A549 (cell line): ENCODE measurements at regions not wholly inside any gene's neighbourhood (a gene's known extent, or its start where the extent isn't known, plus 50 kb on each side); places are given as distances from the start of the nearest gene placed in this dataset.
A peak's percentile ranks its signal among the peaks of the same experiment; 100 is the strongest.
"Not testable (repeated sequence)": the region's sequence is repeated elsewhere in the genome, so short reads cannot be mapped to it uniquely, and the experiment has no call there.

Experiments used
- ATAC-seq, 2 experiments: fragments of 200-7000 bp in 1 of 2; fragments of >200 bp in 1 of 2; cut with Nextera tagmentation in 1 of 2; cut with Tn5 transposase in 1 of 2; 3 replicates each; pipeline versions ENCODE4 v1.8.0 to v1.9.1; 2018 to 2020; ENCODE audit warnings: mild to moderate bottlenecking in 1 of 2, moderate library complexity in 1 of 2
- CTCF ChIA-PET: fragments of 300-600 bp; sonication (Branson Sonifier 250); formaldehyde crosslinking; extraction: SDS; loops from one replicate; lab custom pipeline; 2021; ENCODE audit warnings: antibody characterized with exemption, inconsistent platforms; lab: Yijun Ruan, JAX
- POLR2A ChIA-PET: fragments of 350-600 bp; formaldehyde crosslinking; extraction: SDS; loops from one replicate; lab custom pipeline; 2021; ENCODE audit warnings: antibody characterized with exemption, inconsistent platforms; lab: Yijun Ruan, JAX
- DNase-seq, 2 experiments: peaks; one replicate each; pipeline versions ENCODE4 v3.0.0 to v3.0.0-alpha.2; 2011 to 2016; ENCODE audit warnings: low read depth in 1 of 2, low spot score in 1 of 2
- FAIRE-seq: peaks from 2 replicates; lab custom pipeline; 2011; peaks lifted over from hg19 to GRCh38; lab: Jason Lieb, UNC
- H3K27ac ChIP-seq, 2 experiments: fragments of >200 bp; sonication (Bioruptor Twin); formaldehyde crosslinking; 3 replicates each; pipeline ENCODE4 v1.5.1; 2016 to 2017
- H3K4me1 ChIP-seq: fragments of >200 bp; sonication (Bioruptor Twin); formaldehyde crosslinking; 3 replicates; pipeline ENCODE4 v1.6.1; 2016
- H3K4me2 ChIP-seq: fragments of >200 bp; sonication (Bioruptor Twin); formaldehyde crosslinking; 3 replicates; pipeline ENCODE4 v1.6.1; 2016
- H3K4me3 ChIP-seq: fragments of >200 bp; sonication (Bioruptor Twin); formaldehyde crosslinking; 3 replicates; pipeline ENCODE4 v1.5.1; 2016
- H3K9me3 ChIP-seq: fragments of >200 bp; sonication (Bioruptor Twin); formaldehyde crosslinking; 3 replicates; pipeline ENCODE4 v1.6.1; 2016
- CBX8 ChIP-seq: fragments of 200-600 bp; sonication (generic); IDR thresholded peaks from 2 replicates; pipeline ENCODE4 v1.6.1; 2016
- EHF ChIP-seq: fragments of 250-450 bp; sonication (Bioruptor Pico); IDR thresholded peaks from 2 replicates; pipeline ENCODE4 v1.5.0; 2020; ENCODE audit warnings: mild to moderate bottlenecking
- FOSB ChIP-seq: fragments of 250-450 bp; sonication (Bioruptor Pico); IDR thresholded peaks from 2 replicates; pipeline ENCODE4 v1.5.0; 2020; ENCODE audit warnings: mild to moderate bottlenecking, moderate library complexity
- FOXS1 ChIP-seq: fragments of 250-450 bp; sonication (Bioruptor Pico); IDR thresholded peaks from 2 replicates; pipeline ENCODE4 v1.5.0; 2020; ENCODE audit warnings: mild to moderate bottlenecking, moderate library complexity
- HES2 ChIP-seq: fragments of >200 bp; sonication (Bioruptor Twin); formaldehyde crosslinking; IDR thresholded peaks from 2 replicates; pipeline ENCODE4 v1.6.1; 2016
- MAFK ChIP-seq: fragments of 450-650 bp; IDR thresholded peaks from 2 replicates; pipeline ENCODE4 v1.6.1; 2014; ENCODE audit not compliant: partially characterized antibody
- NFE2L2 ChIP-seq: fragments of 150-350 bp; conservative IDR thresholded peaks from 2 replicates; pipeline ENCODE4 v1.6.1; 2014; ENCODE audit warnings: low read length
- PHF8 ChIP-seq: fragments of 200-600 bp; sonication (generic); IDR thresholded peaks from 2 replicates; pipeline ENCODE4 v1.6.1; 2016; ENCODE audit warnings: low read depth, mild to moderate bottlenecking, antibody characterized with exemption, moderate library complexity, borderline replicate concordance
- POLR2AphosphoS2 ChIP-seq: conservative IDR thresholded peaks from 2 replicates; pipeline ENCODE4 v1.6.1; 2012; ENCODE audit warnings: low read length, improper control_type of control experiment, inconsistent platforms
- SREBF2 ChIP-seq: fragments of 450-650 bp; IDR thresholded peaks from 2 replicates; pipeline ENCODE4 v1.6.1; 2014; ENCODE audit warnings: mild to moderate bottlenecking, moderate library complexity
- ZC3H11A ChIP-seq: fragments of 450-650 bp; IDR thresholded peaks from 2 replicates; pipeline ENCODE4 v1.6.1; 2014; ENCODE audit warnings: antibody characterized with exemption, mild to moderate bottlenecking
- ZFP36 ChIP-seq: fragments of 450-650 bp; IDR thresholded peaks from 2 replicates; pipeline ENCODE4 v1.6.1; 2014; ENCODE audit warnings: borderline replicate concordance; ENCODE audit not compliant: partially characterized antibody
- WGBS: methylation state at CpG from one replicate; pipeline ENCODE4 v1.1.6; 2017; ENCODE audit errors: missing lambda C conversion rate; 5-methylcytosine and 5-hydroxymethylcytosine counted together
- TF ChIP-seq, protein P1 (sequence below): fragments of 250-450 bp; sonication (Bioruptor Pico); IDR thresholded peaks from 2 replicates; pipeline ENCODE4 v1.5.0; 2021; ENCODE audit warnings: mild to moderate bottlenecking, moderate library complexity, borderline replicate concordance
- TF ChIP-seq, protein P2 (sequence below): fragments of >200 bp; sonication (Bioruptor Twin); formaldehyde crosslinking; IDR thresholded peaks from 3 replicates; pipeline ENCODE4 v1.5.1; 2016

DNA sequence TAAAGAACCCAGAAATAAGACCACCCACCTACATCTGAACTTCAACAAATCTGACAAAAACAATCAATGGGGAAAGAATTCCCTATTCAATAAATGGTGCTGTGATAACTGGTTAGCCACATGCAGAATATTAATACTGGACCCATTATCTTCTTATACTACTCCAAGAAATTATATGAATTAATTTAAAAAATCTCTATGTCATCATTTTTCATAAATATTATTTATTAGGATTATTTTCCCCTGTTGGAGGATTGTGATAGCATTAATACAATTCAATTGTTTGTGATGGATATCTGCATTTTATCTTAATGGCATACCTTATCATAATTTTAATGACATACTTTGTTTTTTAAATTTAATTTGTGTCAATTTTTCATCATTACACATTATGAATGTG is 682.2 kb upstream of the CTNND2 start:
- FAIRE-seq (no peak), ATAC-seq (no peak), DNase-seq (no peak)
- Histone ChIP-seq H3K4me3 (no peak overlapping the region), H3K9me3 (no peaks in the 10 kb centered on the region), H3K27ac (no peak overlapping the region), H3K4me2 (no peak overlapping the region), H3K4me1 (no peaks in the 10 kb centered on the region)
- POLR2A ChIA-PET = no interaction called here
- TF ChIP-seq MAFK (peak; percentile 31), NFE2L2 (no peak), FOXS1 (no peak), FOSB (no peak), ZFP36 (no peak)
- TF ChIP-seq, protein P1, sequence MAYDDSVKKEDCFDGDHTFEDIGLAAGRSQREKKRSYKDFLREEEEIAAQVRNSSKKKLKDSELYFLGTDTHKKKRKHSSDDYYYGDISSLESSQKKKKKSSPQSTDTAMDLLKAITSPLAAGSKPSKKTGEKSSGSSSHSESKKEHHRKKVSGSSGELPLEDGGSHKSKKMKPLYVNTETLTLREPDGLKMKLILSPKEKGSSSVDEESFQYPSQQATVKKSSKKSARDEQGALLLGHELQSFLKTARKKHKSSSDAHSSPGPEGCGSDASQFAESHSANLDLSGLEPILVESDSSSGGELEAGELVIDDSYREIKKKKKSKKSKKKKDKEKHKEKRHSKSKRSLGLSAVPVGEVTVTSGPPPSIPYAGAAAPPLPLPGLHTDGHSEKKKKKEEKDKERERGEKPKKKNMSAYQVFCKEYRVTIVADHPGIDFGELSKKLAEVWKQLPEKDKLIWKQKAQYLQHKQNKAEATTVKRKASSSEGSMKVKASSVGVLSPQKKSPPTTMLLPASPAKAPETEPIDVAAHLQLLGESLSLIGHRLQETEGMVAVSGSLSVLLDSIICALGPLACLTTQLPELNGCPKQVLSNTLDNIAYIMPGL = no peak
- CTCF ChIA-PET = no interaction called here

GRCh38 chr5:12578803-12579202 is 674.6 kb upstream of the CTNND2 start:
- CTCF ChIA-PET = interaction anchor here (0.7 kb wide), 1 partner anchor 1011 kb away, joined by 3 read pairs; no protein-coding TSS in a partner anchor
- H3K27ac ChIP-seq, DNase-seq, H3K4me1 ChIP-seq, ATAC-seq, H3K4me2 ChIP-seq, POLR2A ChIA-PET, H3K4me3 ChIP-seq, H3K9me3 ChIP-seq, FAIRE-seq: not testable (repeated sequence)
- 42% methylated on average over 13 of the region's 13 CpGs for WGBS

DNA sequence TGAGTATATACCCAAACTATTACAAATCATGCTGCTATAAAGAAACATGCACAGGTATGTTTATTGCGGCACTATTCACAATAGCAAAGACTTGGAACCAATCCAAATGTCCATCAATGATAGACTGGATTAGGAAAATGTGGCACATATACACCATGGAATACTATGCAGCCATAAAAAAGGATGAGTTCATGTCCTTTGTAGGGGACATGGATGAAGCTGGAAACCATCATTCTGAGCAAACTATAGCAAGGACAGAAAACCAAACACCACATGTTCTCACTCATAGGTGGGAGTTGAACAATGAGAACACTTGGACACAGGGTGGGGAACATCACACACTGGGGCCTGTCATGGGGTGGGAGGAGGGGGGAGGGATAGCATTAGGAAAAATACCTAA is 672.7 kb upstream of the CTNND2 start:
- H3K9me3 ChIP-seq, ATAC-seq, FAIRE-seq, CTCF ChIA-PET, DNase-seq, H3K4me3 ChIP-seq, H3K4me1 ChIP-seq, H3K27ac ChIP-seq, H3K4me2 ChIP-seq, POLR2A ChIA-PET: not testable (repeated sequence)
- WGBS = 0% methylated on average over 1 of the region's 1 CpG

DNA sequence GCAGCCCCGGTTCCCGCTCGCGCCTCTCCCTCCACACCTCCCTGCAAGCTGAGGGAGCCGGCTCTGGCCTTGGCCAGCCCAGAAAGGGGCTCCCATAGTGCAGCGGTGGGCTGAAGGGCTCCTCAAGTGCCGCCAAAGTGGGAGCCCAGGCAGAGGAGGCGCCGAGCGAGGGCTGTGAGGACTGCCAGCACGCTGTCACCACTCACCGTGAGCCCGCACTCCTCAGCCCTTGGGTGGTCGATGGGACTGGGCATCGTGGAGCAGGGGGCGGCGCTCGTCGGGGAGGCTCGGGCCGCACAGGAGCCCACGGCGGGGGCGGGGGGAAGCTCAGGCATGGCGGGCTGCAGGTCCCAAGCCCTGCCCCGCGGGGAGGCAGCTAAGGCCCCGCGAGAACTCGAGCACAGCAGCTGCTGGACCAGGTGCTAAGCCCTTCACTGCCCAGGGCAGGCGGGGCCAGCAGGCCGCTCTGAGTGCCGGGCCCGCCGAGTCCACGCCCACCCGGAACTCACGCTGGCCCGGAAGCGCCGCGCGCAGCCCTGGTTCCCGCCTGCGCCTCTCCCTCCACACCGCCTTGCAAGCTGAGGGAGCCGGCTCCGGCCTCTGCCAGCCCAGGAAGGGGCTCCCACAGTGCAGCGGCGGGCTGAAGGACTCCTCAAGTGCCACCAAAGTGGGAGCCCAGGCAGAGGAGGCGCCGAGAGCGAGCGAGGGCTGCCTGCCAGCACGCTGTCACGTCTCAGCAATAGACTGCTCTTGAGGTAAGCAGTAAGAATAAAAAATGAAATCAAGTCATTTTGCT is 670.2 kb upstream of the CTNND2 start:
- 43% methylated on average over 8 of the region's 56 CpGs for WGBS
- FAIRE-seq, H3K9me3 ChIP-seq, CTCF ChIA-PET, H3K4me2 ChIP-seq, H3K4me1 ChIP-seq, POLR2A ChIA-PET, H3K4me3 ChIP-seq, H3K27ac ChIP-seq: not testable (repeated sequence)
- ATAC-seq (peak in 1 of 2 experiments; percentile 47; a peak in 2 of 6 replicates), DNase-seq (peak in 1 of 2 experiments; percentile 1)

GRCh38 chr5:12573916-12574297 is 669.7 kb upstream of the CTNND2 start:
- POLR2A ChIA-PET, ATAC-seq, H3K27ac ChIP-seq, H3K4me3 ChIP-seq, FAIRE-seq, H3K4me2 ChIP-seq, CTCF ChIA-PET, H3K9me3 ChIP-seq, DNase-seq, H3K4me1 ChIP-seq: not testable (repeated sequence)
- no CpG with 5 or more reads among the region's 30 CpGs for WGBS

DNA sequence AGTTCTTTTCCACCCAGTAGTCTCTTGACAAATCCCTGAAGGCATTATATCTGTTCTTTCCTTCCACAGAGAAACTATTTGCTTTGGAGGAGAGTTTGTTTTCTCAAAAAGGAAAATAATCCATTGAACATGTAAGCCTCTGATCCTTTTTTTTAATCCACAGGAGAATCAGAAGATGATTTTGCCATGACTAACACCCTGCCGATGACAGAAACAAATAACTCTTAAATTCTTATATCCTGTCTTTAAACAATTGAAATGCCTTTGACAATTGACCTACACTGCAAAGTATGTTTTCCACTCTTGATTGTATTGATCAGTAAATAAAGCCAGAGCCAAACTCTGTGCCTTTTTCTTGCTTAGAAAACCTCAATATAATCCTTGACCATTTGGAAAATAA is 666.4 kb upstream of the CTNND2 start:
- DNase-seq (no peak), ATAC-seq (no peak), FAIRE-seq (no peak)
- Histone ChIP-seq H3K9me3 (no peaks in the 10 kb centered on the region), H3K4me2 (no peak overlapping the region), H3K4me1 (no peaks in the 10 kb centered on the region), H3K4me3 (no peak overlapping the region), H3K27ac (no peak overlapping the region)
- WGBS = 18% methylated on average over 1 of the region's 1 CpG
- ChIA-PET POLR2A (no interaction called here), CTCF (no interaction called here)
- no peak for TF ChIP-seq EHF (CRISPR knock-in tag)
- TF ChIP-seq SREBF2 = no peak
- TF ChIP-seq HES2 = no peak
- TF ChIP-seq, protein P2, sequence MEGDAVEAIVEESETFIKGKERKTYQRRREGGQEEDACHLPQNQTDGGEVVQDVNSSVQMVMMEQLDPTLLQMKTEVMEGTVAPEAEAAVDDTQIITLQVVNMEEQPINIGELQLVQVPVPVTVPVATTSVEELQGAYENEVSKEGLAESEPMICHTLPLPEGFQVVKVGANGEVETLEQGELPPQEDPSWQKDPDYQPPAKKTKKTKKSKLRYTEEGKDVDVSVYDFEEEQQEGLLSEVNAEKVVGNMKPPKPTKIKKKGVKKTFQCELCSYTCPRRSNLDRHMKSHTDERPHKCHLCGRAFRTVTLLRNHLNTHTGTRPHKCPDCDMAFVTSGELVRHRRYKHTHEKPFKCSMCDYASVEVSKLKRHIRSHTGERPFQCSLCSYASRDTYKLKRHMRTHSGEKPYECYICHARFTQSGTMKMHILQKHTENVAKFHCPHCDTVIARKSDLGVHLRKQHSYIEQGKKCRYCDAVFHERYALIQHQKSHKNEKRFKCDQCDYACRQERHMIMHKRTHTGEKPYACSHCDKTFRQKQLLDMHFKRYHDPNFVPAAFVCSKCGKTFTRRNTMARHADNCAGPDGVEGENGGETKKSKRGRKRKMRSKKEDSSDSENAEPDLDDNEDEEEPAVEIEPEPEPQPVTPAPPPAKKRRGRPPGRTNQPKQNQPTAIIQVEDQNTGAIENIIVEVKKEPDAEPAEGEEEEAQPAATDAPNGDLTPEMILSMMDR = no peak
- TF ChIP-seq PHF8 = no peak
- TF ChIP-seq, protein P1 = no peak
- no peak for TF ChIP-seq ZC3H11A
- TF ChIP-seq POLR2AphosphoS2 = no peak
- no peak for TF ChIP-seq CBX8
